Right ventricle myocardium inferior (tissue), 1 donor: ENCODE measurements at regions not wholly inside any gene's neighbourhood (a gene's known extent, or its start where the extent isn't known, plus 50 kb on each side); places are given as distances from the start of the nearest gene placed in this dataset.
"Not testable (repeated sequence)": the region's sequence is repeated elsewhere in the genome, so short reads cannot be mapped to it uniquely, and the experiment has no call there.

ENCODE experiments used
- ATAC-seq: fragments of 200-7000 bp; cut with Tn5 transposase; one replicate; pipeline ENCODE4 v1.9.1; 2020; ENCODE audit warnings: mild to moderate bottlenecking, moderate library complexity
- DNase-seq: peaks from one replicate; pipeline ENCODE4 v3.0.0; 2021; ENCODE audit errors: missing footprints
- intact Hi-C: fragments of 100-400 bp; cut with DNase I; formaldehyde crosslinking; loops from one replicate; pipeline ENCODE4 v1.11.0; 2022
- donor health status: DM: no; HTN: yes; CAD: no; lungs with severe emphysema.

GRCh38 chr12:114616081-114616480, 67.9 kb downstream of the TBX3 start:
- intact Hi-C loops, result no loop called here
- no peak for DNase-seq
- no peak for ATAC-seq

- DNase-seq, result no peak
- intact Hi-C loops, result no loop called here
- no peak for ATAC-seq
Observed at GRCh38 chr12:114614040-114614439, 69.9 kb downstream of the TBX3 start.

- intact Hi-C loops, result no loop called here
- ATAC-seq (no peak), DNase-seq (no peak)
Observed at GRCh38 chr12:114612062-114612461, 71.9 kb downstream of the TBX3 start.

- ATAC-seq (no peak), DNase-seq (no peak)
- intact Hi-C loops, result no loop called here
Observed at GRCh38 chr12:114611145-114612018, 72.6 kb downstream of the TBX3 start.

GRCh38 chr12:114608509-114608908, 75.5 kb downstream of the TBX3 start:
- ATAC-seq, result no peak

GRCh38 chr12:114605918-114606317, 78.1 kb downstream of the TBX3 start:
- no peak for ATAC-seq
- intact Hi-C loops, result no loop called here
- DNase-seq, result no peak

More at GRCh38 chr12:114608509-114608908, 75.5 kb downstream of the TBX3 start:
- intact Hi-C loops, result no loop called here
- no peak for DNase-seq

- no peak for ATAC-seq
- no peak for DNase-seq
Observed at GRCh38 chr12:114604606-114605005, 79.4 kb downstream of the TBX3 start.

GRCh38 chr12:114600584-114600983, 83.4 kb downstream of the TBX3 start:
- intact Hi-C loops, DNase-seq, ATAC-seq: not testable (repeated sequence)

More at GRCh38 chr12:114604606-114605005, 79.4 kb downstream of the TBX3 start:
- intact Hi-C loops, result no loop called here

GRCh38 chr12:114598111-114598510, 85.9 kb downstream of the TBX3 start:
- intact Hi-C loops, result no loop called here
- DNase-seq, result no peak
- ATAC-seq, result no peak

- no peak for ATAC-seq
- intact Hi-C loops, result no loop called here
- DNase-seq, result no peak
Observed at GRCh38 chr12:114592946-114593345, 91.0 kb downstream of the TBX3 start.

- ATAC-seq (no peak), DNase-seq (no peak)
- intact Hi-C loops, result no loop called here
Observed at GRCh38 chr12:114588061-114588460, 95.9 kb downstream of the TBX3 start.

GRCh38 chr12:114580306-114580705, 103.7 kb downstream of the TBX3 start:
- DNase-seq (no peak), ATAC-seq (no peak)
- intact Hi-C loops, result no loop called here

GRCh38 chr12:114579389-114579788, 104.6 kb downstream of the TBX3 start:
- ATAC-seq (no peak), DNase-seq (no peak)
- intact Hi-C loops, result no loop called here

GRCh38 chr12:114562654-114563053, 121.3 kb downstream of the TBX3 start:
- no peak for ATAC-seq
- DNase-seq, result no peak
- intact Hi-C loops, result no loop called here

- DNase-seq, result no peak
- no peak for ATAC-seq
- intact Hi-C loops, result no loop called here
Observed at GRCh38 chr12:114555451-114555850, 128.5 kb downstream of the TBX3 start.

- no peak for ATAC-seq
- no peak for DNase-seq
- intact Hi-C loops, result no loop called here
Observed at GRCh38 chr12:114547636-114548035, 136.3 kb downstream of the TBX3 start.

- intact Hi-C loops, result no loop called here
- ATAC-seq, result no peak
- no peak for DNase-seq
Observed at GRCh38 chr12:114530417-114530816, 124.5 kb upstream of the TBX5 start.

GRCh38 chr12:114529966-114530365, 124.0 kb upstream of the TBX5 start:
- no peak for DNase-seq
- intact Hi-C loops, result no loop called here

GRCh38 chr12:114528766-114529165, 122.8 kb upstream of the TBX5 start:
- DNase-seq, result no peak
- intact Hi-C loops, result no loop called here
- no peak for ATAC-seq

More at GRCh38 chr12:114529966-114530365, 124.0 kb upstream of the TBX5 start:
- no peak for ATAC-seq

- ATAC-seq, intact Hi-C loops: not testable (repeated sequence)
Observed at GRCh38 chr12:114521160-114521559, 115.2 kb upstream of the TBX5 start.

GRCh38 chr12:114512351-114512750, 106.4 kb upstream of the TBX5 start:
- DNase-seq, result no peak
- intact Hi-C loops, result no loop called here
- no peak for ATAC-seq

More at GRCh38 chr12:114521160-114521559, 115.2 kb upstream of the TBX5 start:
- DNase-seq, result not testable (repeated sequence)
